Caco-2 (cell line): ENCODE measurements at regions not wholly inside any gene's neighbourhood (a gene's known extent, or its start where the extent isn't known, plus 50 kb on each side); places are given as distances from the start of the nearest gene placed in this dataset.

ENCODE experiments used
- BruUV-seq: library from RNA; stranded (reverse); fragments of 400-500 nt; replicated peaks from 2 replicates; lab custom pipeline; 2021; lab: Mats Ljungman, UMichigan
- CTCF ChIA-PET: fragments of 300-600 bp; sonication (Branson Sonifier 250); formaldehyde crosslinking; loops from one replicate; lab custom pipeline; 2022; ENCODE audit warnings: antibody characterized with exemption; lab: Charles Lee
- POLR2A ChIA-PET: fragments of 300-600 bp; sonication (Branson Sonifier 250); formaldehyde crosslinking; loops from one replicate; lab custom pipeline; 2022; ENCODE audit warnings: antibody characterized with exemption; lab: Charles Lee
- DNase-seq, 2 experiments: peaks; one replicate each; pipeline versions ENCODE4 v3.0.0 to v3.0.0-alpha.2; 2020 to 2022
- H3K27me3 ChIP-seq: replicated peaks from 2 replicates; pipeline ENCODE4 v1.6.0; 2011; ENCODE audit warnings: low read length; ENCODE audit not compliant: control insufficient read depth, insufficient read depth
- H3K36me3 ChIP-seq: 2 replicates; pipeline ENCODE4 v1.5.1; 2011; ENCODE audit warnings: low read length; ENCODE audit not compliant: control insufficient read depth, insufficient read depth
- H3K4me1 ChIP-seq: fragments of 250-450 bp; sonication (Bioruptor Pico); 2 replicates; pipeline ENCODE4 v1.5.1; 2020; ENCODE audit warnings: mild to moderate bottlenecking
- H3K4me3 ChIP-seq: 2 replicates; pipeline ENCODE4 v1.5.1; 2011; ENCODE audit warnings: low read depth, mild to moderate bottlenecking, control low read depth, low read length
- H3K9me3 ChIP-seq: fragments of 250-450 bp; sonication (Bioruptor Pico); 2 replicates; pipeline ENCODE4 v1.5.1; 2020; ENCODE audit warnings: mild to moderate bottlenecking, moderate library complexity
- H3K27ac Mint-ChIP-seq: one replicate; pipeline ENCODE4 v1.8.0; 2022; ENCODE audit warnings: mixed read lengths; ENCODE audit not compliant: unreplicated experiment
- H3K27me3 Mint-ChIP-seq: one replicate; pipeline ENCODE4 v1.8.0; 2022; ENCODE audit warnings: mixed read lengths; ENCODE audit not compliant: insufficient read depth, unreplicated experiment
- H3K36me3 Mint-ChIP-seq: one replicate; pipeline ENCODE4 v1.8.0; 2022; ENCODE audit warnings: mild to moderate bottlenecking, mixed read lengths; ENCODE audit not compliant: insufficient read depth, unreplicated experiment
- H3K4me1 Mint-ChIP-seq: one replicate; pipeline ENCODE4 v1.8.0; 2022; ENCODE audit warnings: low read depth, mixed read lengths; ENCODE audit not compliant: unreplicated experiment
- H3K4me3 Mint-ChIP-seq: one replicate; pipeline ENCODE4 v1.8.0; 2022; ENCODE audit warnings: mild to moderate bottlenecking, moderate library complexity, mixed read lengths; ENCODE audit not compliant: unreplicated experiment
- H3K9me3 Mint-ChIP-seq: one replicate; pipeline ENCODE4 v1.8.0; 2022; ENCODE audit warnings: mixed read lengths; ENCODE audit not compliant: unreplicated experiment
- intact Hi-C: fragments of 100-400 bp; cut with micrococcal nuclease; formaldehyde crosslinking; loops from one replicate; pipeline ENCODE4 v1.10.0; 2022; ENCODE audit not compliant: unreplicated experiment
- TF ChIP-seq, protein P1 (sequence below), 2 experiments: fragments of 200-600 bp in 1 of 2; IDR thresholded peaks; 1 replicate in 1 of 2; 2 replicates in 1 of 2; pipeline versions ENCODE4 v1.5.1 to v1.8.0; 2011 to 2022; ENCODE audit warnings: antibody characterized with exemption in 1 of 2, control low read depth in 1 of 2, inconsistent platforms in 1 of 2, low read depth in 1 of 2, low read length in 1 of 2, mild to moderate bottlenecking in 1 of 2, moderate library complexity in 1 of 2; ENCODE audit not compliant: insufficient read depth in 1 of 2, severe bottlenecking in 1 of 2, unreplicated experiment in 1 of 2

- TF ChIP-seq, protein P1, sequence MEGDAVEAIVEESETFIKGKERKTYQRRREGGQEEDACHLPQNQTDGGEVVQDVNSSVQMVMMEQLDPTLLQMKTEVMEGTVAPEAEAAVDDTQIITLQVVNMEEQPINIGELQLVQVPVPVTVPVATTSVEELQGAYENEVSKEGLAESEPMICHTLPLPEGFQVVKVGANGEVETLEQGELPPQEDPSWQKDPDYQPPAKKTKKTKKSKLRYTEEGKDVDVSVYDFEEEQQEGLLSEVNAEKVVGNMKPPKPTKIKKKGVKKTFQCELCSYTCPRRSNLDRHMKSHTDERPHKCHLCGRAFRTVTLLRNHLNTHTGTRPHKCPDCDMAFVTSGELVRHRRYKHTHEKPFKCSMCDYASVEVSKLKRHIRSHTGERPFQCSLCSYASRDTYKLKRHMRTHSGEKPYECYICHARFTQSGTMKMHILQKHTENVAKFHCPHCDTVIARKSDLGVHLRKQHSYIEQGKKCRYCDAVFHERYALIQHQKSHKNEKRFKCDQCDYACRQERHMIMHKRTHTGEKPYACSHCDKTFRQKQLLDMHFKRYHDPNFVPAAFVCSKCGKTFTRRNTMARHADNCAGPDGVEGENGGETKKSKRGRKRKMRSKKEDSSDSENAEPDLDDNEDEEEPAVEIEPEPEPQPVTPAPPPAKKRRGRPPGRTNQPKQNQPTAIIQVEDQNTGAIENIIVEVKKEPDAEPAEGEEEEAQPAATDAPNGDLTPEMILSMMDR (IDR thresholded peaks at IDR 0.05; ENCODE audit: insufficient read depth in 1 of 2, low read depth in 1 of 2, low read length in 1 of 2, severe bottlenecking in 1 of 2, unreplicated experiment in 1 of 2), result no peak
- Mint-ChIP-seq H3K27me3 (peaks cover 3% of the 10 kb centered on the region), H3K27ac (no peak overlapping the region), H3K4me1 (no peaks in the 10 kb centered on the region), H3K9me3 (peaks cover 26% of the 10 kb centered on the region), H3K36me3 (no peaks in the 10 kb centered on the region), H3K4me3 (no peak overlapping the region)
- Histone ChIP-seq H3K36me3 (no peaks in the 10 kb centered on the region), H3K4me3 (no peak overlapping the region), H3K4me1 (no peaks in the 10 kb centered on the region), H3K27me3 (no peaks in the 10 kb centered on the region), H3K9me3 (no peaks in the 10 kb centered on the region)
- BruUV-seq, result no TSS peak
- ChIA-PET CTCF (no interaction called here), POLR2A (no interaction called here)
- intact Hi-C loops, result no loop called here
- DNase-seq, result no peak
Observed at GRCh38 chr13:90740099-90740498, 607.4 kb upstream of the MIR17HG start.

DNA sequence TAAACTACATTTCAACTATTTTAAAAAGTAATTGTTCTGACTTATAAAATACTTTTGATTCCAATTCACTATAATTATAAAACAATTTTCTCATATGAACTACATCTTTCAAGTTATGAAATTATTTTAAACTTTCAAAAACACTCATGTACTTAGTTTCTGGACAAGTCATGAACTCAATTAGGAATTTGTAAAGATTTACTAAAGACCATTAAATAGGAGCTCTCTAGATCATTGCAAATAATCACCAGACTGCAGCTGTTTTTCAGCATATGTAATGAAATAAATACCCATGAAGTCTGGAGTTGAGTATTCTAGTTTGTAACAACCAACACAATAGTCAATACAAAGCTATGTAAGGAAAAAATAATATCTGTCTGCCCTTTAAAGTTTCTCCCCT lies 605.1 kb upstream of the MIR17HG start:
- Histone ChIP-seq H3K9me3 (no peaks in the 10 kb centered on the region), H3K4me3 (no peak overlapping the region), H3K36me3 (no peaks in the 10 kb centered on the region), H3K4me1 (no peaks in the 10 kb centered on the region), H3K27me3 (no peaks in the 10 kb centered on the region)
- H3K27me3 Mint-ChIP-seq, result peaks cover 3% of the 10 kb centered on the region
- intact Hi-C loops, result no loop called here
- no peak for DNase-seq
- no peak overlapping the region for H3K27ac Mint-ChIP-seq
- H3K9me3 Mint-ChIP-seq, result peaks cover 5% of the 10 kb centered on the region
- H3K4me1 Mint-ChIP-seq, result no peaks in the 10 kb centered on the region
- TF ChIP-seq, protein P1 (IDR thresholded peaks at IDR 0.05; ENCODE audit: insufficient read depth in 1 of 2, low read depth in 1 of 2, low read length in 1 of 2, severe bottlenecking in 1 of 2, unreplicated experiment in 1 of 2), result no peak
- CTCF ChIA-PET, result no interaction called here
- POLR2A ChIA-PET, result no interaction called here
- BruUV-seq, result no TSS peak
- H3K4me3 Mint-ChIP-seq, result no peak overlapping the region
- no peaks in the 10 kb centered on the region for H3K36me3 Mint-ChIP-seq

DNA sequence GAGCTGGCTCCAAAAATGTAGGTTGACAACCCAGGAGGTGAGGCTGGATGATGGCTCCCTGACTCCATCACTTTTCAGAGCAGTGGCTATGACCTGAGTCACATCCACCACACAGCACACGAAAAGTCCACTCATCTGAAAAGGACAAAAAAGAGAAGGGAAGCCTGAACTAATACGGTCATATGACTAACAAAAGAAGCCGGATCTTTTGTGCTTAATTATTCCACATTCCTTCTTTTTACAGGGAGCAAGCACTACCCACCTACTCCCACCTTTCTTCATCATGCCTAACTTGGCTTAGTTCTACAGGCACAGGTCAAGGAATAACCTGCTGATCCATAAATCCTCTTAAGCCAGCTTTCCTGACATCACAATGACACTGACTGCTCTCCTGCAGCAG lies 601.3 kb upstream of the MIR17HG start:
- no TSS peak for BruUV-seq

More for the DNA sequence above, 601.3 kb upstream of the MIR17HG start:
- Mint-ChIP-seq H3K9me3 (peaks cover 13% of the 10 kb centered on the region), H3K4me1 (peaks cover 14% of the 10 kb centered on the region), H3K4me3 (no peak overlapping the region), H3K27me3 (peaks cover 3% of the 10 kb centered on the region), H3K36me3 (no peaks in the 10 kb centered on the region), H3K27ac (no peak overlapping the region)
- TF ChIP-seq, protein P1 (IDR thresholded peaks at IDR 0.05; ENCODE audit: insufficient read depth in 1 of 2, low read depth in 1 of 2, low read length in 1 of 2, severe bottlenecking in 1 of 2, unreplicated experiment in 1 of 2), result no peak
- no peak for DNase-seq
- Histone ChIP-seq H3K36me3 (no peaks in the 10 kb centered on the region), H3K4me3 (no peak overlapping the region), H3K4me1 (peaks cover 10% of the 10 kb centered on the region; the same call in 1 of the 2 replicates), H3K9me3 (no peaks in the 10 kb centered on the region), H3K27me3 (no peaks in the 10 kb centered on the region)
- intact Hi-C loops, result no loop called here
- CTCF ChIA-PET, result no interaction called here
- POLR2A ChIA-PET, result no interaction called here
